Transverse colon (tissue), 4 donors: ENCODE measurements at regions not wholly inside any gene's neighbourhood (a gene's known extent, or its start where the extent isn't known, plus 50 kb on each side); places are given as distances from the start of the nearest gene placed in this dataset.

Experiments used
- DNase-seq: peaks from one replicate; pipeline ENCODE4 v3.0.0-alpha.2; 2019
- H3K27ac ChIP-seq, 4 donors: fragments of 200-600 bp; sonication (generic); 2 replicates each; pipeline ENCODE4 v1.5.1; 2016 to 2018; ENCODE audit warnings: inconsistent platforms in 4 of 4
- H3K27me3 ChIP-seq: fragments of 200-600 bp; sonication (generic); 2 replicates; pipeline ENCODE4 v1.5.1; 2017; ENCODE audit warnings: inconsistent platforms
- H3K36me3 ChIP-seq, 4 donors: fragments of 200-600 bp; sonication (generic); 2 replicates each; pipeline ENCODE4 v1.5.1; 2017 to 2019; ENCODE audit warnings: inconsistent platforms in 4 of 4
- H3K4me1 ChIP-seq, 4 donors: fragments of 200-600 bp; sonication (generic); 2 replicates each; pipeline ENCODE4 v1.5.1; 2017 to 2020; ENCODE audit warnings: inconsistent platforms in 4 of 4
- H3K4me3 ChIP-seq, 4 donors: fragments of 200-600 bp; sonication (generic); 1 replicate in 1 of 4; 2 replicates in 3 of 4; pipeline versions ENCODE4 v1.5.1 to v1.6.1; 2017 to 2019; ENCODE audit warnings: inconsistent platforms in 4 of 4
- H3K9me3 ChIP-seq, 2 donors: fragments of 200-600 bp; sonication (generic); 2 replicates each; pipeline ENCODE4 v1.5.1; 2017 to 2019; ENCODE audit warnings: inconsistent platforms in 2 of 2
- EP300 ChIP-seq: sonication (generic); formaldehyde crosslinking; IDR thresholded peaks from one replicate; pipeline ENCODE4 v1.6.1; 2017; ENCODE audit warnings: antibody characterized with exemption, low read depth
- POLR2A ChIP-seq: fragments of 450-650 bp; IDR thresholded peaks from one replicate; pipeline ENCODE4 v1.6.1; 2016; ENCODE audit warnings: antibody characterized with exemption, mild to moderate bottlenecking, moderate library complexity
- POLR2AphosphoS5 ChIP-seq, 3 donors: sonication (generic); formaldehyde crosslinking; IDR thresholded peaks; one replicate each; pipeline ENCODE4 v1.6.1; 2016; ENCODE audit warnings: antibody characterized with exemption in 3 of 3
- WGBS, 2 donors: methylation state at CpG; one replicate each; pipeline ENCODE4 v1.1.5; 2018; ENCODE audit warnings: low coverage in 1 of 2; 5-methylcytosine and 5-hydroxymethylcytosine counted together
- in situ Hi-C, 4 donors: fragments of 200-750 bp; cut with MboI; loops; one replicate each; pipeline versions ENCODE4 v1.15.0 to v1.15.1; 2017; ENCODE audit warnings: low sequenced_read_pairs in 3 of 4, low pct_ligation_motif_present in 1 of 4, low pct_unique_long_range_greater_than_20kb in 1 of 4
- intact Hi-C: fragments of 100-400 bp; cut with DNase I; formaldehyde crosslinking; loops from one replicate; pipeline ENCODE4 v1.15.1; 2023; ENCODE audit warnings: low total_unique reads
- TF ChIP-seq, protein P1 (sequence below), 5 experiments: fragments of 200-600 bp in 3 of 5; fragments of 450-650 bp in 2 of 5; sonication (generic) in 3 of 5; IDR thresholded peaks; 1 replicate in 2 of 5; 2 replicates in 3 of 5; pipeline ENCODE4 v1.5.1; 2016 to 2017; ENCODE audit warnings: antibody characterized with exemption in 5 of 5, inconsistent platforms in 3 of 5, mild to moderate bottlenecking in 2 of 5, moderate library complexity in 1 of 5

- intact Hi-C loops (no loop called here), in situ Hi-C loops (no loop called here)
- Histone ChIP-seq H3K9me3 (no peaks in the 10 kb centered on the region), H3K27ac (no peak overlapping the region), H3K36me3 (no peaks in the 10 kb centered on the region), H3K4me3 (no peak overlapping the region), H3K4me1 (no peaks in the 10 kb centered on the region), H3K27me3 (no peaks in the 10 kb centered on the region)
- no peak for DNase-seq
- TF ChIP-seq, protein P1, sequence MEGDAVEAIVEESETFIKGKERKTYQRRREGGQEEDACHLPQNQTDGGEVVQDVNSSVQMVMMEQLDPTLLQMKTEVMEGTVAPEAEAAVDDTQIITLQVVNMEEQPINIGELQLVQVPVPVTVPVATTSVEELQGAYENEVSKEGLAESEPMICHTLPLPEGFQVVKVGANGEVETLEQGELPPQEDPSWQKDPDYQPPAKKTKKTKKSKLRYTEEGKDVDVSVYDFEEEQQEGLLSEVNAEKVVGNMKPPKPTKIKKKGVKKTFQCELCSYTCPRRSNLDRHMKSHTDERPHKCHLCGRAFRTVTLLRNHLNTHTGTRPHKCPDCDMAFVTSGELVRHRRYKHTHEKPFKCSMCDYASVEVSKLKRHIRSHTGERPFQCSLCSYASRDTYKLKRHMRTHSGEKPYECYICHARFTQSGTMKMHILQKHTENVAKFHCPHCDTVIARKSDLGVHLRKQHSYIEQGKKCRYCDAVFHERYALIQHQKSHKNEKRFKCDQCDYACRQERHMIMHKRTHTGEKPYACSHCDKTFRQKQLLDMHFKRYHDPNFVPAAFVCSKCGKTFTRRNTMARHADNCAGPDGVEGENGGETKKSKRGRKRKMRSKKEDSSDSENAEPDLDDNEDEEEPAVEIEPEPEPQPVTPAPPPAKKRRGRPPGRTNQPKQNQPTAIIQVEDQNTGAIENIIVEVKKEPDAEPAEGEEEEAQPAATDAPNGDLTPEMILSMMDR (IDR thresholded peaks at IDR 0.05), result no peak
- no peak for TF ChIP-seq POLR2A
- no peak for TF ChIP-seq POLR2AphosphoS5 (IDR thresholded peaks at IDR 0.05)
- no peak for TF ChIP-seq EP300
- WGBS, 2 donors, result 53 to 56% methylated on average over 1 of the region's 1 CpG
Measured at GRCh38 chr9:100913257-100913656, 115.3 kb upstream of the PLPPR1 start.

DNA sequence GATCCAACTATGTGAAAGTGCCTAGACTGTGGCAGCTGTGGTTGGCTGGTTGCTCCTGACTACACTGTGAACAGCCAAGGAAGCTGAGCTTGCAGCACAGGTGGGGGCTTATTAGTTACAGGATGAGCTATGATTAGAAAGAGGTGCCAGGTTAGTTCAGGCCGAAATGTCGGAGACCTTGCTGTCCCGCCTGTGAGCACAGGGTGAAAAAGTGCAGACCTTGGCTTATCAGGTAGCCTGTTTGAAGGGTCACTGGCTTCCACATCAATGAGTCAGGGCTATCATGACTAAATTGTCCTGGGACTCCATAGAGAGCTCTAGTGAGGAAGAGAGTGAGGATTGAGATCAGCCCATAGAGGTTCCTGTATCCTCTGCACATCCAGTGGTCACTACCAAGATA, 114.3 kb upstream of the PLPPR1 start:
- TF ChIP-seq POLR2AphosphoS5 (IDR thresholded peaks at IDR 0.05) (no peak), EP300 (no peak), POLR2A (no peak)
- TF ChIP-seq, protein P1 (IDR thresholded peaks at IDR 0.05), result no peak
- WGBS, 2 donors, result 96% methylated on average over 3 of the region's 3 CpGs; no CpG with 5 or more reads in 1 of the 2 donors
- H3K4me1 ChIP-seq, result no peaks in the 10 kb centered on the region
- DNase-seq, result no peak
- H3K27ac ChIP-seq, result no peak overlapping the region
- H3K9me3 ChIP-seq, result no peaks in the 10 kb centered on the region
- no peaks in the 10 kb centered on the region for H3K27me3 ChIP-seq
- in situ Hi-C loops (no loop called here), intact Hi-C loops (no loop called here)
- H3K4me3 ChIP-seq, result no peak overlapping the region
- no peaks in the 10 kb centered on the region for H3K36me3 ChIP-seq

- no peaks in the 10 kb centered on the region for H3K27me3 ChIP-seq
- no peaks in the 10 kb centered on the region for H3K36me3 ChIP-seq
- no peak for TF ChIP-seq POLR2A
- TF ChIP-seq EP300, result no peak
- no peak for TF ChIP-seq POLR2AphosphoS5 (IDR thresholded peaks at IDR 0.05)
- TF ChIP-seq, protein P1 (IDR thresholded peaks at IDR 0.05), result no peak
- no peak overlapping the region for H3K4me3 ChIP-seq
- in situ Hi-C loops, result no loop called here
- no peak overlapping the region for H3K27ac ChIP-seq
- no peaks in the 10 kb centered on the region for H3K4me1 ChIP-seq
- intact Hi-C loops, result no loop called here
- no peaks in the 10 kb centered on the region for H3K9me3 ChIP-seq
- WGBS, 2 donors, result 70 to 94% methylated on average over 2 to 3 of the region's 3 CpGs
- DNase-seq, result no peak
Measured at GRCh38 chr9:100919506-100919905, 109.0 kb upstream of the PLPPR1 start.

GRCh38 chr9:100926366-100926765, 102.2 kb upstream of the PLPPR1 start:
- no peak overlapping the region for H3K27ac ChIP-seq
- in situ Hi-C loops (no loop called here), intact Hi-C loops (no loop called here)
- H3K4me1 ChIP-seq, result no peaks in the 10 kb centered on the region
- no peak overlapping the region for H3K4me3 ChIP-seq
- TF ChIP-seq EP300, result no peak
- TF ChIP-seq, protein P1 (IDR thresholded peaks at IDR 0.05), result no peak
- no peak for TF ChIP-seq POLR2A
- TF ChIP-seq POLR2AphosphoS5 (IDR thresholded peaks at IDR 0.05), result no peak
- DNase-seq, result no peak
- H3K36me3 ChIP-seq, result no peaks in the 10 kb centered on the region
- H3K27me3 ChIP-seq, result no peaks in the 10 kb centered on the region
- H3K9me3 ChIP-seq, result no peaks in the 10 kb centered on the region
- WGBS, 2 donors, result 69 to 72% methylated on average over 2 of the region's 2 CpGs
